Pancreas (tissue), 10 donors: ENCODE measurements at regions not wholly inside any gene's neighbourhood (a gene's known extent, or its start where the extent isn't known, plus 50 kb on each side); places are given as distances from the start of the nearest gene placed in this dataset.

Source experiments
- ATAC-seq, 4 donors: fragments of 200-7000 bp; cut with Tn5 transposase; one replicate each; pipeline versions ENCODE4 v1.8.0 to v1.9.1; 2020; ENCODE audit warnings: mild to moderate bottlenecking in 4 of 4, moderate library complexity in 4 of 4
- DNase-seq, 6 donors: peaks; one replicate each; pipeline ENCODE4 v3.0.0-alpha.2; 2020
- FAIRE-seq: peaks from 2 replicates; lab custom pipeline; 2012; peaks lifted over from hg19 to GRCh38; lab: Jason Lieb, UNC
- H3K27ac ChIP-seq, 4 donors: fragments of 200-600 bp; sonication (generic); 1 replicate in 3 of 4; 2 replicates in 1 of 4; pipeline versions ENCODE4 v1.5.0 to v1.8.0; 2020
- H3K27me3 ChIP-seq, 4 donors: fragments of 200-600 bp; one replicate each; pipeline ENCODE4 v1.8.0; 2021
- H3K36me3 ChIP-seq, 3 donors: fragments of 200-600 bp; sonication (generic) in 1 of 3; one replicate each; pipeline versions ENCODE4 v1.5.0 to v1.8.0; 2020 to 2021
- H3K4me1 ChIP-seq, 3 donors: fragments of 200-600 bp; one replicate each; pipeline ENCODE4 v1.8.0; 2021
- H3K4me3 ChIP-seq, 4 donors: fragments of 200-600 bp; sonication (generic) in 2 of 4; one replicate each; pipeline versions ENCODE4 v1.5.0 to v1.8.0; 2020 to 2021
- H3K9me3 ChIP-seq, 4 donors: fragments of 200-600 bp; one replicate each; pipeline ENCODE4 v1.8.0; 2021
- WGBS, 2 donors: extraction: QIAGEN DNeasy Blood & Tissue Kit; methylation state at CpG; one replicate each; pipeline ENCODE4 v1.1.7; 2013; 5-methylcytosine and 5-hydroxymethylcytosine counted together
- intact Hi-C, 3 donors: fragments of 100-400 bp; cut with DNase I; formaldehyde crosslinking; loops; one replicate each; pipeline versions ENCODE4 v1.11.1 to v1.14.2; 2022
- TF ChIP-seq, protein P1 (sequence below), 4 donors: fragments of 200-600 bp; sonication (generic) in 3 of 4; IDR thresholded peaks; one replicate each; pipeline versions ENCODE4 v1.5.0 to v1.8.0; 2021; ENCODE audit warnings: antibody characterized with exemption in 4 of 4
- donor health status: healthy with polysubstance abuse.
- donor health status: DM: no; HTN: no; CAD: no; lungs with moderate emphysema.
- donor health status: DM: no; HTN: no; CAD: no.
- donor health status: control.
- donor health status: control.
- donor health status: Bipolar disorder and iron deficiency.
- donor health status: DM: yes; HTN: yes; CAD: no.
- donor health status: DM: no; HTN: no; CAD: no.
- donor health status: DM: no; HTN: no; CAD: no.
- donor health status: DM: yes; HTN: yes; CAD: no.

- H3K27me3 ChIP-seq = no peaks in the 10 kb centered on the region
- intact Hi-C loops = loop anchor here in 1 of 3 donors (10.0 kb wide), 1 partner anchor 156 kb away; no protein-coding TSS in a partner anchor
- 90 to 94% methylated on average over 11 of the region's 11 CpGs for WGBS, 2 donors
- no peaks in the 10 kb centered on the region for H3K9me3 ChIP-seq
- H3K36me3 ChIP-seq = no peaks in the 10 kb centered on the region
- H3K4me3 ChIP-seq = no peak overlapping the region
- DNase-seq (peak in 1 of 6 donors; percentile 27), FAIRE-seq (no peak), ATAC-seq (no peak)
- TF ChIP-seq, protein P1, sequence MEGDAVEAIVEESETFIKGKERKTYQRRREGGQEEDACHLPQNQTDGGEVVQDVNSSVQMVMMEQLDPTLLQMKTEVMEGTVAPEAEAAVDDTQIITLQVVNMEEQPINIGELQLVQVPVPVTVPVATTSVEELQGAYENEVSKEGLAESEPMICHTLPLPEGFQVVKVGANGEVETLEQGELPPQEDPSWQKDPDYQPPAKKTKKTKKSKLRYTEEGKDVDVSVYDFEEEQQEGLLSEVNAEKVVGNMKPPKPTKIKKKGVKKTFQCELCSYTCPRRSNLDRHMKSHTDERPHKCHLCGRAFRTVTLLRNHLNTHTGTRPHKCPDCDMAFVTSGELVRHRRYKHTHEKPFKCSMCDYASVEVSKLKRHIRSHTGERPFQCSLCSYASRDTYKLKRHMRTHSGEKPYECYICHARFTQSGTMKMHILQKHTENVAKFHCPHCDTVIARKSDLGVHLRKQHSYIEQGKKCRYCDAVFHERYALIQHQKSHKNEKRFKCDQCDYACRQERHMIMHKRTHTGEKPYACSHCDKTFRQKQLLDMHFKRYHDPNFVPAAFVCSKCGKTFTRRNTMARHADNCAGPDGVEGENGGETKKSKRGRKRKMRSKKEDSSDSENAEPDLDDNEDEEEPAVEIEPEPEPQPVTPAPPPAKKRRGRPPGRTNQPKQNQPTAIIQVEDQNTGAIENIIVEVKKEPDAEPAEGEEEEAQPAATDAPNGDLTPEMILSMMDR (IDR thresholded peaks at IDR 0.05) = no peak
- no peak overlapping the region for H3K27ac ChIP-seq
- H3K4me1 ChIP-seq = no peaks in the 10 kb centered on the region
These were observed 164.9 kb downstream of the INHBB start for GRCh38 chr2:120510751-120511395.

- intact Hi-C loops = loop anchor here in 1 of 3 donors (10.0 kb wide), 1 partner anchor 157 kb away; no protein-coding TSS in a partner anchor
- DNase-seq (peak in 1 of 6 donors; percentile 33), ATAC-seq (no peak), FAIRE-seq (no peak)
- Histone ChIP-seq H3K9me3 (no peaks in the 10 kb centered on the region), H3K36me3 (no peaks in the 10 kb centered on the region), H3K27ac (no peak overlapping the region), H3K4me3 (no peak overlapping the region), H3K4me1 (no peaks in the 10 kb centered on the region), H3K27me3 (no peaks in the 10 kb centered on the region)
- WGBS, 2 donors = 85% methylated on average over 18 of the region's 18 CpGs
- TF ChIP-seq, protein P1 (IDR thresholded peaks at IDR 0.05) = no peak
These were observed 165.6 kb downstream of the INHBB start for GRCh38 chr2:120511536-120511935.

- Histone ChIP-seq H3K27ac (no peak overlapping the region), H3K36me3 (no peaks in the 10 kb centered on the region), H3K9me3 (no peaks in the 10 kb centered on the region), H3K27me3 (no peaks in the 10 kb centered on the region), H3K4me3 (no peak overlapping the region), H3K4me1 (no peaks in the 10 kb centered on the region)
- no peak for FAIRE-seq
- 82 to 87% methylated on average over 19 of the region's 19 CpGs for WGBS, 2 donors
- TF ChIP-seq, protein P1 (IDR thresholded peaks at IDR 0.05) = no peak
- no peak for ATAC-seq
- peak in 1 of 6 donors; percentile 32 for DNase-seq
- intact Hi-C loops = loop anchor here in 1 of 3 donors (10.0 kb wide), 1 partner anchor 157 kb away; no protein-coding TSS in a partner anchor
These were observed 166.2 kb downstream of the INHBB start for GRCh38 chr2:120511947-120512710.

DNA sequence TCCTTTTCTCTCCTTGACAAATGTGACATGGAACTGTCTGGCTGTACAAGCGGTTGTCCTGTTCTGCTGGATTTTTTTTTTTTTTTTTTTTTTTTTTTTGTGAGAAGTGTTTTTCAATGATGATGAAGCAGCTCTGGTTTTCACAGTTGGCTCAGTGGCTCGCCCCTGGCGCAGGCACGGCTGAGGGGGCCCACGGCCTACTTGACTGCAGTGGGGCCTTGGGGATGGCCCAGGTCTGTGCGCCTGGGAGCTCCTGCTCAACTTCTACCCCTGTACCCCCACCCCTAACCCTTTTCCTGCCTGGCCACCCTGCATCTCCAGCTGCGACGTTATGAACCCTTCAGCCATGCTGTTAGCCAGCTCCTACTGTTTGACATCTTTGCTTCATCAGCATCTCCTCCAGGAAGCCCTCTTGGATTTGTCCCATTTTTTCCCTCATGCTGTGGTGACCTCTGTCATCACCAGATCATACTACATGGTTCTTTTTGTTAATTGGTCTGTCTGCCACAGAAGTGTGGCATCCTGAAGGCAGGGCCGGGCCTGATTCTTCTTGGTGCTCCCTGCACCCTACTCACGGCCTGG lies 167.9 kb downstream of the INHBB start:
- H3K27ac ChIP-seq = no peak overlapping the region
- no peaks in the 10 kb centered on the region for H3K4me1 ChIP-seq
- H3K9me3 ChIP-seq = no peaks in the 10 kb centered on the region
- TF ChIP-seq, protein P1 (IDR thresholded peaks at IDR 0.05) = no peak
- no peak overlapping the region for H3K4me3 ChIP-seq
- no peak for FAIRE-seq
- H3K27me3 ChIP-seq = no peaks in the 10 kb centered on the region
- 91 to 94% methylated on average over 10 of the region's 10 CpGs for WGBS, 2 donors
- no peaks in the 10 kb centered on the region for H3K36me3 ChIP-seq
- intact Hi-C loops = loop anchor here in 1 of 3 donors (10.0 kb wide), 1 partner anchor 159 kb away; no protein-coding TSS in a partner anchor
- peak in 1 of 6 donors; percentile 43 for DNase-seq
- no peak for ATAC-seq
